ENCODE measurements at regions not wholly inside any gene's neighbourhood (a gene's known extent, or its start where the extent isn't known, plus 50 kb on each side); places are given as distances from the start of the nearest gene placed in this dataset.

- H3K27ac ChIP-seq (ENCODE audit: low read depth in 1 of 2, low read length in 2 of 2), result peak overlapping the region; percentile 87 to 91
- peaks cover 37 to 56% (median 47%) of the 10 kb centered on the region in 4 donors for H3K4me1 ChIP-seq (ENCODE audit: control insufficient read depth in 4 of 4, insufficient read depth in 4 of 4, low read length in 3 of 4)
- 41% methylated on average over 15 of the region's 15 CpGs for WGBS
Observed at GRCh38 chr2:43161650-43162510, 64.5 kb downstream of the ZFP36L2 start.

GRCh38 chr2:43160778-43161177, 65.6 kb downstream of the ZFP36L2 start:
- Histone ChIP-seq H3K4me1 (ENCODE audit: control insufficient read depth in 4 of 4, insufficient read depth in 4 of 4, low read length in 3 of 4) (peaks cover 43 to 62% (median 54%) of the 10 kb centered on the region in 4 donors), H3K36me3 (ENCODE audit: control insufficient read depth in 4 of 4, insufficient read depth in 3 of 4, low read depth in 1 of 4, low read length in 3 of 4) (no peaks in the 10 kb centered on the region), H3K27me3 (ENCODE audit: control insufficient read depth in 4 of 4, insufficient read depth in 4 of 4, low read length in 3 of 4) (no peaks in the 10 kb centered on the region), H3K27ac (ENCODE audit: low read depth in 1 of 2, low read length in 2 of 2) (peak overlapping the region; percentile 87 to 91), H3K9ac (ENCODE audit: low read depth in 1 of 2, low read length in 2 of 2) (no peak overlapping the region), H3K9me3 (ENCODE audit: control insufficient read depth in 4 of 4, low read length in 3 of 4) (no peaks in the 10 kb centered on the region), H3K4me3 (ENCODE audit: low read depth in 1 of 3, low read length in 3 of 3) (no peak overlapping the region)
- 50% methylated on average over 5 of the region's 5 CpGs for WGBS
- TF ChIP-seq ATF3 (IDR thresholded peaks at IDR 0.05), result no peak
- TF ChIP-seq RXRA (IDR thresholded peaks at IDR 0.05), result peak; percentile 61 to 62
- no peak for TF ChIP-seq EGR1 (IDR thresholded peaks at IDR 0.05; ENCODE audit: low read depth in 2 of 2)
- TF ChIP-seq HNF4G (IDR thresholded peaks at IDR 0.05), result peak; percentile 82
- no peak for TF ChIP-seq TAF1 (conservative IDR thresholded peaks at IDR 0.05)
- peak; percentile 81 for TF ChIP-seq SP1 (IDR thresholded peaks at IDR 0.05)
- no peak for TF ChIP-seq NR2F2 (IDR thresholded peaks at IDR 0.05)
- TF ChIP-seq RAD21 (IDR thresholded peaks at IDR 0.05), result peak in 1 of 2 donors; percentile 47
- TF ChIP-seq YY1 (IDR thresholded peaks at IDR 0.05), result peak; percentile 35
- TF ChIP-seq HNF4A (conservative IDR thresholded peaks at IDR 0.05), result peak; percentile 79 to 83
- no peak for TF ChIP-seq REST (IDR thresholded peaks at IDR 0.05)
- no peak for TF ChIP-seq FOXA1 (IDR thresholded peaks at IDR 0.05)
- no peak for DNase-seq (ENCODE audit: low spot score)

More at GRCh38 chr2:43161650-43162510, 64.5 kb downstream of the ZFP36L2 start:
- TF ChIP-seq EGR1 (IDR thresholded peaks at IDR 0.05; ENCODE audit: low read depth in 2 of 2), result no peak
- peak; percentile 43 for TF ChIP-seq SP1 (IDR thresholded peaks at IDR 0.05)
- peak; percentile 36 to 67 for TF ChIP-seq RXRA (IDR thresholded peaks at IDR 0.05)
- TF ChIP-seq HNF4A (conservative IDR thresholded peaks at IDR 0.05), result peak; percentile 42 to 62
- no peak overlapping the region for H3K9ac ChIP-seq (ENCODE audit: low read depth in 1 of 2, low read length in 2 of 2)
- H3K27me3 ChIP-seq (ENCODE audit: control insufficient read depth in 4 of 4, insufficient read depth in 4 of 4, low read length in 3 of 4), result no peaks in the 10 kb centered on the region
- no peaks in the 10 kb centered on the region for H3K9me3 ChIP-seq (ENCODE audit: control insufficient read depth in 4 of 4, low read length in 3 of 4)
- H3K36me3 ChIP-seq (ENCODE audit: control insufficient read depth in 4 of 4, insufficient read depth in 3 of 4, low read depth in 1 of 4, low read length in 3 of 4), result no peaks in the 10 kb centered on the region
- DNase-seq (ENCODE audit: low spot score), result no peak
- no peak overlapping the region for H3K4me3 ChIP-seq (ENCODE audit: low read depth in 1 of 3, low read length in 3 of 3)

- Histone ChIP-seq H3K27ac (ENCODE audit: low read depth in 1 of 2, low read length in 2 of 2) (peak overlapping the region; percentile 87 to 91), H3K4me3 (ENCODE audit: low read depth in 1 of 3, low read length in 3 of 3) (no peak overlapping the region), H3K4me1 (ENCODE audit: control insufficient read depth in 4 of 4, insufficient read depth in 4 of 4, low read length in 3 of 4) (peaks cover 45 to 71% (median 60%) of the 10 kb centered on the region in 4 donors), H3K9me3 (ENCODE audit: control insufficient read depth in 4 of 4, low read length in 3 of 4) (no peaks in the 10 kb centered on the region), H3K27me3 (ENCODE audit: control insufficient read depth in 4 of 4, insufficient read depth in 4 of 4, low read length in 3 of 4) (no peaks in the 10 kb centered on the region), H3K9ac (ENCODE audit: low read depth in 1 of 2, low read length in 2 of 2) (peak overlapping the region in 1 of 2 donors; percentile 70), H3K36me3 (ENCODE audit: control insufficient read depth in 4 of 4, insufficient read depth in 3 of 4, low read depth in 1 of 4, low read length in 3 of 4) (no peaks in the 10 kb centered on the region)
- no peak for DNase-seq (ENCODE audit: low spot score)
- 64% methylated on average over 7 of the region's 7 CpGs for WGBS
- no peak for TF ChIP-seq HNF4A (conservative IDR thresholded peaks at IDR 0.05)
- TF ChIP-seq TAF1 (conservative IDR thresholded peaks at IDR 0.05), result no peak
- TF ChIP-seq HNF4G (IDR thresholded peaks at IDR 0.05), result no peak
- TF ChIP-seq SP1 (IDR thresholded peaks at IDR 0.05), result no peak
- TF ChIP-seq ZBTB33 (IDR thresholded peaks at IDR 0.05), result no peak
- no peak for TF ChIP-seq YY1 (IDR thresholded peaks at IDR 0.05)
- no peak for TF ChIP-seq RAD21 (IDR thresholded peaks at IDR 0.05)
- no peak for TF ChIP-seq FOXA1 (IDR thresholded peaks at IDR 0.05)
- no peak for TF ChIP-seq ATF3 (IDR thresholded peaks at IDR 0.05)
- no peak for TF ChIP-seq JUND (IDR thresholded peaks at IDR 0.05)
- no peak for TF ChIP-seq GABPA (IDR thresholded peaks at IDR 0.05 in 1 of 2, conservative IDR thresholded peaks at IDR 0.05 in 1 of 2)
- no peak for TF ChIP-seq CTCF (IDR thresholded peaks at IDR 0.05; ENCODE audit: low read depth, low read length, missing input control)
- TF ChIP-seq FOXA2 (IDR thresholded peaks at IDR 0.05), result no peak
- TF ChIP-seq EGR1 (IDR thresholded peaks at IDR 0.05; ENCODE audit: low read depth in 2 of 2), result no peak
- TF ChIP-seq NR2F2 (IDR thresholded peaks at IDR 0.05), result no peak
Observed at GRCh38 chr2:43159797-43160196, 66.6 kb downstream of the ZFP36L2 start.

All from liver (tissue), 8 donors.